HG02885 (cell line): ENCODE measurements at regions not wholly inside any gene's neighbourhood (a gene's known extent, or its start where the extent isn't known, plus 50 kb on each side); places are given as distances from the start of the nearest gene placed in this dataset.
"Not testable (repeated sequence)": the region's sequence is repeated elsewhere in the genome, so short reads cannot be mapped to it uniquely, and the experiment has no call there.

Experiments
- ATAC-seq: cut with Tn5 transposase; IDR thresholded peaks from one replicate; pipeline ENCODE4 v1.9.1; 2021; ENCODE audit warnings: mild to moderate bottlenecking; ENCODE audit not compliant: unreplicated experiment, poor library complexity

DNA sequence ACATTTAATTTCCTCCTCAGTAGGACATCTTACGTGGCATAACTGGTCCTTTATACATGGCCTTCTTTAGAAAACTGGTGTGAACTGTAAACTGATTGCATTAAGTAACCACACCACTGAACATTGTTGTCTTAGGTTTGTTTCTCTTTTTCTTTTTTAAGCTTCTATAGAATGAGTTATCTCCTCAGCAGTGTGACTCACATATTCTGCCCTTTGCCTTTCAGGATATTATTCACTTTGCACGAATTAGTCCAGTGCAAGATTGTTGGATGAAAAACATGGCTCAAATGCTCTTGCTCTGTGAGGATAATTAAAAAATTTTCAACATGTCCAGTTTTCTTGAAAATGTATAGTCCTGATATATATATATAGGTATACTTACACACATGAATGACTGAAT lies 147.6 kb downstream of the KBTBD8 start:
- ATAC-seq = no peak

DNA sequence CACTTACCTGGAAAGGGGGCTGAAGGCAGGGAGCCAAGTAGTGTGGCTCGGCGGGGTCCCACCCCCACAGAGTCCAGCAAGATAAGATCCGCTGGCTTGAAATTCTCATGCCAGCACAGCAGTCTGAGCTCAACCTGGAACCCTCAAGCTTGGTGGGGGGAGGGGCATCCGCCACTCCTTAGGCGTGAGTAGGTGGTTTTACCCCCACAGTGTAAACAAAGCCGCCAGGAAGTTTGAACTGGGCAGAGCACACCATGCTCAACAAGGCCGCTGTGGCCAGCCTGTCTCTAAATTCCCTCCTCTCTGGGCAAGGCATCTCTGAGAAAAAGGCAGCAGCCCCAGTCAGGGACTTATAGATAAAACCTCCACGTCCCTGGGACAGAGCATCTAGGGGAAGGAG lies 156.3 kb downstream of the KBTBD8 start:
- no peak for ATAC-seq

DNA sequence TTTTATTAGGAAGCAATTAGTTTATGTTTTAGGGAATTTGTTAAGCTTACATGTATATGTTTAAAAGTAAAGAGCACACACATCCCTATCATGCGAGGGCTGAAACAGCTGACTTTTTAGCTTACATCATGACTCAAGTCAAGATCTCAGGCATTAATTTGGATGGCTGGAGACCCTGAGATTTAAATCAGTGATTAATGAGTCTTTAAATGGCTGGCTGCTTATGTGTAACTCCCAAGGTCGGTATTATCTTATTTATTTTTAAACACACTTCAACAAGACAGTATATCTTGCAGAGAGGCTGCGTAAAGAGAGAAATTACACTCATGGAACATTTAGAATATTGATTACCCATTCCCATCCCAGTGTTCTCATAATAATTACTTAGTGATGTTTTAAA lies 169.4 kb downstream of the KBTBD8 start:
- ATAC-seq = no peak

DNA sequence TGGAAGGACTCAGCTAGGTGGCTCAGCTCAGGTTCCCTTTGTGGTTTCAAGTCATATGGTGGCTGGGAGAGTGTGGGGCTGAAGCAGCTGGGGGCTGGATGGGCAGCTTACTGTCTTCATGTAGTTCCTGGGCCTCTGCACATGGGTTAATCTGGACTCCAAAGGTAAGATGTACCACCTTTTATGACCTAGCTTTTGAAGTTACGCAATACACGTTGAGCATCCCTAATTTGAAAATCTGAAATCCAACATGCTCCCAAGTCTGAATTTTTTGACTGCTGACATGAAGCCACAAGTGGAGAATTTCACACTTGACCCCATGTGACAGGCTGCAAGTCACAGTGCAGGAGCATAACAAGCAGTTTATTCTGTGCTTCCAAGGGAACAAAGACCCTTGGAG lies 173.7 kb downstream of the KBTBD8 start:
- ATAC-seq = no peak

DNA sequence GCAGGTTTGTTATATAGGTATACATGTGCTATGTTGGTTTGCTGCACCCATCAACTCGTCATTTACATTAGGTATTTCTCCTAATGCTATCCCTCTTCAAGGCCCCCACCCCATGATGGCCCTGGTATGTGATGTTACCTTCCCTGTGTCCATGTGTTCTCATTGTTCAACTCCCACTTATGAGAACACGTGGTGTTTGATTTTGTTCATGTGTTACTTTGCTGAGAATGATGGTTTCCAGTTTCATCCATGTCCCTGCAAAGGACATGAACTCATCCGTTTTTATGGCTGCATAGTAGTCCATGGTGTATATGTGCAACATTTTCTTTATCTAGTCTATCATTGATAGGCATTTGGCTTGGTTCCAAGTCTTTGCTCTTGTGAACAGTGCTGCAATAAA lies 175.0 kb downstream of the KBTBD8 start:
- not testable (repeated sequence) for ATAC-seq

DNA sequence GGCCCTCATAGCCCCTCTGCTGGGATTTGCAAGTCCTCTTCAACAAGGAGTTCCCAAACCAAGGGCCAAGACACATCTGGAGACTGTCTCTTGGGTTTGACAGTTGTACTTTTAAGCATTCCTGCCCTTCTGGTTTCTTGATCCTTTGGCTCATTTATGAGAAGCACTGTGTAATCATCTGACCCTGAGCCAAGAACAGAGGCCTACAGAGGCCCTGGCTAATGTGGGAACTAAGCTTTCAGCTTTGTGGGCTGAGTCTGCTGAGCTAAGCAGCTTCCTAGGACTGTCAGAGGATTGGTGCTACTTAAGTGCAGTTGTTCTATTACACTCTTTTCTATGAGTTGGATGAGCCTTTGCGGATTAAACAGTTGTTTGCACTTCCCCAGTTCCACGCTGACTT lies 178.3 kb downstream of the KBTBD8 start:
- no peak for ATAC-seq

DNA sequence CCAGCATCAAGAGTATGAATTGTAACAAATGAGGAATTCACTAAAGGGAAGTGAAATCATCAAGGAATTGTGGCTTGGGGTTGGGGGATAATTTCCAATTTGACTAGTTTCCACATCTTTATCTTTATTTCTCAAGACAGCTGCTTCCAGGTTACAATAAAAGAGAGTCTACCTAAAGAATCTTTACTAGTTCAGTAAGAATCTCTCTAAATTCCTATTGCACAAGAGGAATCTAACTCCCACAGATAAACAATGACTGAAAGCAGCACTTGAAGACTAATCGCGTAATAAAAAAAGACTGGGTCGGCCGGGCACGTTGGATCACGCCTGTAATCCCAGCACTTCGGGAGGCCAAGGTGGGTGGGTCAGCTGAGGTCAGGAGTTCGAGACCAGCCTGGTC lies 194.4 kb downstream of the KBTBD8 start:
- no peak for ATAC-seq

DNA sequence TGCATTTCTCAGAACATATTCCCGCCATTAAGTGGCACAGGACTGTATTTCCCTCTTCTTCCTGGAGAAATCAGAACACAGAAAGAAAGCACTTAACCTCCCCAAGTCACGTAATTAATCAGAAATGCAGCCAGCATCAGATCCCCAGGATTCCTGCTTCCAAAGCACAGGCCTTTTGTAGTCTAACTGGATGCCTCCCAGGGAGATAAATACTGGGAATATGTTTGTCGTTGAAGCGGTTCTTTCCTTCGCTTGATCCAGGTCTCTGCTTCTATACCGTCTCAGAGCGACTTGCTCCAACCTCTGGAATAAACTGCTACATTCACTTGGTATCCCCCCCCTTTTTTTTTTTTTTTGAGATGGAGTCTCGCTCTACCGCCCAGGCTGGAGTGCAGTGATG lies 198.6 kb downstream of the KBTBD8 start:
- no peak for ATAC-seq

DNA sequence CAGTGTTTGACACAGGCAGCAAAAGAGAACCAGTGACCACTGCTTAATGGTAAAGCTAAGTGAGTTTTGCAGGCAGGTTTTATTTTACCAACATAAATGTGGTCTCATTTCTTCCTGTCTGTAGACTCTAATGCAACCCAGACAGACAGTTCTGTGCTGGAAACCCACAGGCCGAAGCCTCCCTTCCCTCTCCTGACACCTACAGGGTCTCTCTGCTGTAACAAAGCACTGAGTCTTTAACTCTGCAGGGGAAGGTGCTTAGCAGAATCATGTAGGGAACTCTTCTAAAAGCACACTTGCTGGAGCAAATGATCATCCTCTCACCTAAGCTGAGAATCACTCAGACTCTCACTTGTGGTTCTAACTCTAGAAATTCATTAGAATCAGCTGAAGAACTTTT lies 200.3 kb downstream of the KBTBD8 start:
- ATAC-seq = no peak

DNA sequence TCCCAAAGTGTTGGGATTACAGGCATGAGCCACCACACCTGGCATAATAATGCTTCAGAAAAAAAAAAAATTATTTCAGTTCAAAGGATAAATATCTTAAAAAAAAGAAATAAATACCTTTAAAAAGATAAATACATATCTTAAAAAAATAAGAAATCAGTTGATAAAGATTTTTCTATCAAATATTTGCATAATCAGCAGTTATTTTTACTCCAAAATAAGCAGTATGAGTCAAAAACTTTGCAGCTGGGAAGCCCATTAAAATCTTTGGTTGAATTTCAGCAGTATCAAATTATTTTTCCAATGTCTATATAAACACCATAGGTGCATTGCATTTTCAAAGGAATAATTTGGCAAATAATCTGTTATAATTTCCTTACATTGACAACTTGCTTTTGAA lies 202.5 kb downstream of the KBTBD8 start:
- no peak for ATAC-seq

DNA sequence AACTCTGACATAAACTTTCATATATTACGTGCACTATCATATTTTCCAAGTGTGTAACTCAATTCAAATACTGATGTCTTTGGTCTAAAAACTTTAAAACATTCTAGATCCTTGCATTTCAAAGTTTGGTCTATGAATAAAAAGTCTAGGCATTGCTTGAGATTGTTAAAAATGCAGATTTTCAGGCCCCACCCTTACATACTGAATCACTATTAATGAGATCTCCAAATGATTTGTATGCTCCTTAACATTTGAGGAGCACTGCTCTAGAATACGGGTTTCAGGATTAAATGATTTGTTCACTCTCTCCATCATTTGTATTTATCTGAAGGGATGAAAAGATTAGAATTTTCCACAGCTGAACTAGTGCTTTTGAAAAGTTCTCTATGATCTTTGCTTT lies 202.9 kb downstream of the KBTBD8 start:
- no peak for ATAC-seq

DNA sequence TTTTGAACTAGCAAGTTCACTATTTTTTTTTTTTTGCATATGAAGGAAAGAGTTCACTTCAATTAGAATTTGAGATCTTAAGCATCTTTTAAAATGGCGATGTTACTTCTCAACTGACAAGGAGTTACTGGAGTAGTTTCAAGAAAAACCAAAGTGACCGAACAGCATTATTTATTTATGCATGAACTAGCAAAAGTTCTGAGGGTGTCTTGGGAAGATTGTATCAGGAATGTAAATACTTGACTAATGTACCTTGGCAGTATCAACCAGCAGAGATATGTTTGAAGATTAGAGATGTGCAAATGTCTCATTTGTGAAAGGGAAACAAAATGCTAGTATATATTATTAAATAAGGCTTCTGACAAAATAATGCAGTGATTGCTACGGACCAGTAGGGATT lies 203.9 kb downstream of the KBTBD8 start:
- no peak for ATAC-seq

DNA sequence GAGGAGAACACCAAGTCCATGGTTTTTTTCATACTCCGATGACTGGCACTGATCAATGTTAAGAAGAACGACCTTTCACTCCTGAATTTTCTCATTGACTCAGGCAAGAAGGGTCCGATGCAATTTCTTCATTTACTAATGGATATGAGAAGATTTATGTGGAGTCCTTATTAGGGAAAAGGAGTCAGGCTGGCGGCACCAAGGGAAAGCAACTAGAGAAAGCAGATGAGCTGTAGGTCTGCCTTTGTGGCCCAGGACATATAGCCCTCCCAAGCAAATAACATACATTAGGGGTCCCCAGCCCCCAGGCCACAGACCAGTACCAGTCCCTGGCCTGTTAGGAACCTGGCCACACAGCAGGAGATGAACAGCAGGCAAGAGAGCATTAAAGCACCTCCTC lies 206.8 kb downstream of the KBTBD8 start:
- ATAC-seq = no peak

DNA sequence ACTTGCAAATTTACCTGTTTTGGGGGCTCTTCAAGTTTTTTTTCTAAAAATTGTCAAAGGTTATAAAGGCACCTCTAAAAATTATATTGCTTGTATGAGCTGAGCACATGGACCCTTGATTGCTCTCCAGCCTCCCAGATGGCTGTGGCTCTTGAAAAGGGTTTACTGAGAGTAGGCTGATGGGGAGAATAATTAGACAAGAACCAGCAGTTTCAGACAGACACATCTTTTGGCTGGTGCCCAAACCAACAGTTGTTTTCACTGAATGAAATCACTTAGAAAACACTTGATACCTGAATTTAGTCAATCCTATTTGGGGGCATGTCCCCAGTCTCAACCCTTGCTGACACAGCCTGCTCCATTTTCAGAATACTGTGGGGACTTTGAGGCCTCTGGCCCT lies 217.6 kb downstream of the KBTBD8 start:
- ATAC-seq = no peak

DNA sequence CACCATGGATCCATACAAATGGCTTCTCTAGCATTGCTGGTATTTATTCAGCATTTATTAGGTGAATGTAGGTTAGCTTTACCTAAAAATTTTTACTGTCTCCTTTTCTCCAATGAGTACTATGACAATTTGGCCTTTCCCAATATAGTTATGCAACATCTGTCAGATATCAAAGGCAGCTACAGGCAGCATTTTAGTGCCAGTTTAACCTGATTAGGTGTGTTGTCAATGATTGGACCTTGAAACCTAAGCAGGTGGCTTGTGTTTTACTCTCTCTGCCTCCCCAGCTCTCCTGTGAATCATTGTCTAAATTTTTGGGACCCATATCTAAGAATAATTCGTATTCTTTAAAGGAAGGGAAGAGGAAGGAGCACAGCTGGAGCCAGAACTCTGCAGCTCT lies 228.9 kb downstream of the KBTBD8 start:
- ATAC-seq = no peak

DNA sequence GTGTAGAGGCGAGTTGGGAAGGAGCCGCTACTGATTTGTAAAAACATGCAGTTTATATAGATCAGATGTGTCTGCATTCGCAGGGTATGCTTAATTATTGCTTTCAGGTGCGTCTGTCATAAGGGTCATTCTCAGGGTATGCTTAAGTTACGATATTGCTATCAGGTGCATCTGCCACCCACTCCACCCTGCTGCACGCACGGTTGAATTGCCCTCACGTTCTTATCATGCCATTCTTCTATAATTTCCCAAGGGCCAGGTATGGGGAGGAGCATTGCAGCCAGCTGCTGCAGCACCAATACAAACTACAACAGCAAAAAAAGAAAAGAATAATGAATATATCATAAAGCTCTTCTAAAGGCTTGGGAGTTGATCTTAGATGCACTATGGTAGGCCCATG lies 230.0 kb downstream of the KBTBD8 start:
- ATAC-seq = no peak

DNA sequence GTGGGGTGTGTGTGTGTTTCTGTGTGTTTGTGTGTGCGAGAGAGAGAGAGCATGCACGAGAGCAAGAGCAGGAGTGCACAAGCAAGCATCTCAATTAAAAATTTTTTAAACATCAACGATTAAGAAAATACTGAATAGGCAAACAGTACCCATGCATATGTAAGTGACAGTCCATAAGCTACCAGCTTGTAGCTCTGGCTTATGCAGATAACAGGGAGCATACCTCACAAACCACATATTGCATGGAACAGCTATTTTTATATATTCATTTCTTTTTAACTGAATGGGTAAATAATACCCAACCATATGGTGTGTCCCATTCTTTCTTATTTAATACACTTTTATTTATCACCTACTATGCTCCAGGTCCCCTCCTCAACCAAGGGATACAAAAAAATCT lies 234.5 kb downstream of the KBTBD8 start:
- ATAC-seq = no peak

DNA sequence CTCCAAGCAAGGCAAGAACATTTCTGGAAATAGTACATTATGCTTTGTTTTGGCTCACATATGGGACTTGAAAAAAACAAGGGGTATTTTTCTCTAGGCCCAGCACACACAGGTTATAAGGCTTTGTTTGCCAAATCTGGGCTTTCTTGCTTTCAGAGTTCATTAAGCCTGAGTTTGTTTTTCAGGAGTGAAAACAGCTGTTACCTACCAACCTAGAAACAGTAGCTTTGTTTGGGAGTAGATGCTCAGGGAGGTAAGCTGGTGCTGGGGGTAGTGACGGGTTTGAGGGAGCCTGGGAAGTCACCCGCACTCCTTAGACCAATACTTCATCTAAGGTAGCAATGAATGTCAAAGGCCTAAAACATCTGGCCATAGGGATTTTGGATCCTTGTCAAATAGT lies 241.2 kb downstream of the KBTBD8 start:
- ATAC-seq = no peak

DNA sequence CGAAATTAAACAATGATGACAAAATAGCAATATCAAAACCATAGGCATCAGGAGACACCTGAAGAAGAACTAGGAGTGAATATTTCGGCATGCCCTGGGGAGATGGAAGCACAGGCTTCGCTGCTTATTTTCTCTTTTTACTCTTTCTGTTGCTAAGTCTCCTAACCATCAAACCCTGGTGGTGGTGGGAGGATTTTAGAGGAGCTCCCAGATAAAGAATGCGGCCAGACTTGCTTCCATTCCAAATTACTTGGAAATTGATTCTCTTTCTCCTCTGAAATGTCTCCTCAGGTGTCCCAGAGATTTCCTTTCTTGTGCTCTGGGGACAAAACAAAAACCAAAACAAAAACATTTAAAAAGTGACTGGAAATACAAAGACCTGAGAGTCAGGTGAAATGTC lies 243.0 kb downstream of the KBTBD8 start:
- no peak for ATAC-seq

DNA sequence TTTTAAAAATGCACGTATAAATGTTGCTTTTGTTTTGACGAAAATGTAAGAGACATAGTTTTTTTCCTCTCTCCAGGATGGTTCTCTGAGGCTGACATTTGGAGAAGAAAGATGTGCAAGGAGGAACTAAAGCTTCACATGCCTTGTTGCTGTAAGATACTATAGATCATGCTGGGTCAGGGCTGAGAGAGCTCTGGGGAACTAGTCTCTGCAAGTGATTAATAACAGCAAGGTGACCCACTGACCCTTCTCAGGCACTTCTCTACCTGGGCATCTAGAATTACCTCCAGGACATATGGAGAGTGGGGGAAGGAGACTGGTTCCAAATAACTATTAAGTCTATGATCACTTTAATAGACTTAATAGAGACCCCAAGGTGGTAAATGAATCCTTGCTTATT lies 246.0 kb downstream of the KBTBD8 start:
- no peak for ATAC-seq

DNA sequence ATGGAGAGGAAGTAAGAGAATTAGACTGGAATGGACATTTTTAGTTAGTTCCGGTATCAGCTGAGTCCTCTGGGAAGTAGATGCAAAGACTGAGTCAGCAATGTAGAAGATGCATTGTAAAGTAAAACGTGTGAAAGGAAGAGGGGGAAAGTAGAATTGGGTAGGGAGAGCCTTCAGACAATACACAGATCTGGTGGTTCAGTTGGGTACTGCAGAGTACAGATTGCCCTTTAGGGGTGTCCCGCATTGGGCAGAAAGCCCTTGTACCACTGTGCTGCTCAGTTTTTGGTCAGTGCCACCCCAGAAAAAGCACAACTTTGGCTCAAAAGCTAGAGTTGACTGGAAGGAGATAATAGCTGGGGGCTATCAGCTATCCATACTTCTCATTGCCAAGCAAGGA lies 247.4 kb downstream of the KBTBD8 start:
- no peak for ATAC-seq

DNA sequence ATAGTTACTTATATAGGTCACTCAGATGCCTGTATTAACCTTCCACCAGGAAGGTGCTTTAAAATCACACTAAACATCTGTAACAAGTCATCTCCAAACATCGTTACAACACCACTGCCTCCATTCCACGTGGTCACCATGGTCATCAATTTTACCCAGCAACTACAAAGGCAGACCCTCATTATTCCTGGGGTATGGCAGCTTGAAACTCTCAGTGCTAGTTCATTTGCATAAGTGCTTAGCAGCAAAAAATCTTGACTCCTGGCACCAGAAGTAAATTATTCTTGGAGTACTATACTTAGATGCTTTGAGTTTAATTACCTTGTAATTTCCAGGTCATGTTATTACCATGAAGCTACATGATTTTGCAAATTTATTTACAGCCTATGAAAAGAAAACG lies 250.6 kb downstream of the KBTBD8 start:
- ATAC-seq = no peak

DNA sequence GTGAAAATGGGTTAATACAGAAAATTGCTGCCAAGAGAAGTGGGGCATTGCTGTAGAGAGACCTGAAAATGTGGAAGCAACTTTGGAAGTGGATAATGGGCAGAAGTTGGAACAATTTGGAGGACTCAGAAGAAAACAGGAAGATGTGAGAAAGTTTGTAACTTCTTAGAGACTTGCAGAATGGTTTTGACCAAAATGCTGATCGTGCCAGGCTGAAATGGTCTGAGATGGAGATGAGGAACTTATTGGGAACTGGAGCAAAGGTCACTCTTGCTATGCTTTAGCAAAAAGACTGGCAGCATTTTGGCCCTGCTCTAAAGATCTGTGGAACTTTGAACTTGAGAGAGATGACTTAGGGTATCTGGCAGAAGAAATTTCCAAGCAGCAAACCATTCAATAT lies 254.8 kb downstream of the KBTBD8 start:
- not testable (repeated sequence) for ATAC-seq
